NCI-H128 (cell line): ENCODE measurements at regions not wholly inside any gene's neighbourhood (a gene's known extent, or its start where the extent isn't known, plus 50 kb on each side); places are given as distances from the start of the nearest gene placed in this dataset.

Source experiments
- DNase-seq: peaks from one replicate; lab custom pipeline; 2025; ENCODE audit not compliant: unreplicated experiment; lab: John Stamatoyannopoulos, UW

DNA sequence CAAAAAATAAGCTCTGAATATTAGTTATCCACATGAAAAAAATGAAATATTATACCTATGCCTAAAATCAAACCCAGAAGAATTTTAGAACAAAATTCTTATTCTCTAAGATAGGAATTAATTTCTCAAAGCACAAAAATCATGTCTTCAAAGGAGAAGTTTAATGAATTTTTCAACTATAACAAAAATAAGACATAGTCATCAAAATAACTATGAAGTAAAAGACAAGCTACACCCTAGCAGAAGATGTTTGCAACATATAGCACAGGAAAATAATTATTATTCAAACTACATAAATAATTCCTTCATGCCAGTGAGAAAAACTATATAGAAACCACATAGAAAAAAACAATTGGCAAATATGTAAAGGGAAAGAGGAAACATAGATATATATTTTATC, 1203.6 kb upstream of the GJE1 start:
- no peak for DNase-seq

DNA sequence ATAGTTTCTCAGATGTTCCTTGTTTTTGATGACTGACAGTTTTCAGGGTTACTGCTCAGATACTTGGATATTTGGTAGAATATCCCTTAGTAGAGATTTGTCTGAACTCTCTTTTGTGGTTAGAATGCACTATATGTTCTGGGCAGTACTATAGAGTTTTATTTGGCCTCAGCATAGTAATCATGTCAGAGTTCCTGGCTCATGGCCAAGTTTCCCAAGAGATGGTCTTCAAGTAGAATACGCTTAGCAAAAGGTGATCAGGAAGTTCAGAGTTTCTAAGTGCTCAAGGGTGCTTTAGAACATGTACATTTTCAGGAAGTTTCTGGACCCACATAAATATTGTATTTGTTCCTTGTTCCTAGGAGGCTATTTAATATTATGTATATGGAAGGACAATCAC, 1209.7 kb upstream of the GJE1 start:
- no peak for DNase-seq

DNA sequence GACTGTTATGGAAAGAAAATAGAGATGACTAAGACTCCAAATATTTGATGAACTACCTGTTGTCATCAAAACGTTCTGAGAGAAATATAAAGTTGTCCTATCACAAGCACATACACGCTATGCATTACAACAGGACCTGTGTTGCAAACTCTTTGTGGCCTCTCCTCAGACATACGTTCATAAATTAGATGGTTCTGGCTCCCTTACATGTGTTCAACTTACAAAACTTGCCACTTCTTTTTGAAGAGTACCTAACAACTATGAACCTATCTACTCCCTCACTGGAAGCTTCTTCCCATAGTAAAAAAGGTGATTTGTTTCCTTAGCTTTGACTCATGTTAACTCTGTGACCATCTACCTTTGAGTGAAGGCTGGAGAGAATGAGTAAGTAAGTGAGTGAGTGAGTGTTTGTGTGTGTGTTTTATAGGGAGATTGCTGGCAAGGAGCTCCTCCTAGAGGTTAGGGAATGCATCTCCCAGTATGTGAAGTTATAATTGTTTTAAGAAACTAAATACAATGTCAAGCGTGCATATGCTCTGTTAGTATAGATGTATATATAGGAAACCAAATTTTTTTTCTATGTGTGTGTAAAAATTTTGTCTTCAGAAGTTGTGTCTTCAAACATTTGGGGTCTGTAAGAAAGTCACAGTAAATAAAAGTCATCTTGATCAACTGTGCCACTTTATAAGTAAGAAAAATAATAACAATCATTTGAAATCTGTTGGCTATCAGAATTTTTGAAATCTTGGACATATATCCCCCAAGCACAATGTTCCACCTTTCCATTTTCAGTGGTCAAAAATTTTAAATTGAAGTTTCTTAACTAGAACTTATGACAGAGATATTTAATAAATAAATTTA, 1211.1 kb upstream of the GJE1 start:
- no peak for DNase-seq

DNA sequence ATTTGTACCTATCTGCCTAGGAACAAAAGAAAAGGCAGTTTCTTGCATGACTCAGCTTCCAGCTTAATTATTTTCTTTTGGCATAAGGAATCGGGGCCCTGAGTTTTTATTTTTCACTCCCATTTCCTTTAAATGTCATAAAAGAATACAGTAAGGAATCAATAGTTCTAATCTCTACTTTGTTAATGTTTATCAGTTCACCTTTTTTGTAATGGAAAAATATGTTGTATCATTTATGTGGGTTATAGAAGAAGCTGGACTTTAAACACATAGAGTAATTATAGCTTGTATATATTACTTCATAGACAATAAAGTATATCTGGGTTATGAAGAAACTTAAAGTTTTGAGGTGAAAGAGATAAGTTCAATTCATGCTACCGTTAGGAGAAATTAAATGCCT, 1214.8 kb upstream of the GJE1 start:
- no peak for DNase-seq

DNA sequence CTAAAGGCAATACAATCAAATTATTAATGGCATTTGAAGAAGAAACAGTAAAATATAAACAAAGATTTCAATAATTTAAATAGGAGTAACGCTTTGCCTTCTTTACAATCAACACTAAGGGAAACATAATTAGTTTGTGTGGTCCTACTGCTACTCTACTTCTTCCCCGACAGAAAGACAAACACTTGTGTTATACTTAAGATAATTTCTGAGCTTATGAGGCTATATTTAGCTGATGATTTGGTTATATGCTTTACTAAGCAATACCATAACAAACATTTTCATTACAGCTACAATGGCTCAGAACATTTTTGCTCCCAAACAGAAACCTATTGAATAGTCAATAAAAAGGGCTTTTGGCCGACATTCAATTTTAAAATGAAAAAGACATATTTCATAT, 1217.2 kb upstream of the GJE1 start:
- no peak for DNase-seq

DNA sequence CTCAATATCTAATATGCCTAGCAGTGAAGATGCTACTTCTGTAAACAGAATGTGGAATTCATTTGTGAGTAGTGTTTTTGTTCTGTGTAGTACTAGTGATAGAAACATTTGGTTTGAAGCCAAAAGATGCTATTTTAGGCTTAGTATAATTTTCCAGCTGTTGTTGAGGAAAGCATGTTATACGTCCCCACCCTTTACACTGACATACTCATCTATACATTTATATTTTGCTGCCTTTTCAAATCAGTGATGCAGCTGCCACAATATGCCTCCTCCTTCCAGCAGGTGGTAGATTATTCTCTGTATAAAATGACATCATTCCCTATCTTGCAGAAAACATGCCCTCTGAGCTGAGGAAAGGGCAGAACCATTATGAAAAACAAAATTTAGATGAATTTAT, 1217.6 kb upstream of the GJE1 start:
- DNase-seq = no peak

DNA sequence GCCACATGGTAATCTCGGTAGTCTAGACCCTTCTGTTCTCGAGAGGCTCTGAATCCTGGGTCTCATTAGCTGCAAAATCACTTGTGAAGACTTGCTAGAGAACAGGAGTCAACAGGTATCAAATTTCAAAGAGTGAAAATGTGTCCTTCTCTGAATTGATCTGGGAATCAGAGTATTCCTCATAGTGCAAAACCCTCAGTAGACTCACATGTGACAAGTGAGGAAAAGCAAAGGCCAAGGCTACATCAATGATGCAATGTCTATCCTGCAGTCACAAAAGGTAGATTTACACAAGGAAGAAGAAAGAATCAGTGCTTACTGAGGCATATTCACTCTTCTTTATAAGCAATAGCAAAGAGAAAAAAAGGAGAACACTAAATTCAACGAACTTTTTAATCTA, 1220.0 kb upstream of the GJE1 start:
- DNase-seq = no peak

DNA sequence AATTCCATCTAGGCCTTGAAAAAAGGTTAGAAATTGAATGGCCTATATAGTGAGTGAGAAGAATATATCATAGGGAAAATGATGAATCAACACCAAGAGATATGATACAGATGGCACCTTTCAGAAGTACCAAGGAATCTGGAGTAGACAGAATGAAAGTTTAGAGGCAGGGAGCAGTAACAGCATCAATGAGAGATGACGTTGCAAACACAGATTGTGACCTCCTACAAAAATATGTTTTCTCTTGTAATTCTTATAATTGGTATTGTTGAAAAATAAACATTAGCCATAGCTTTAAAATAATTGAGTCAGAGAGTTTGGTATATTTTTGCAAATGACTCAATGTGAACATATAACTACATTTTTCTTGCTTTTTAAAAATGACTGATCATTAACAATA, 1223.1 kb upstream of the GJE1 start:
- no peak for DNase-seq

DNA sequence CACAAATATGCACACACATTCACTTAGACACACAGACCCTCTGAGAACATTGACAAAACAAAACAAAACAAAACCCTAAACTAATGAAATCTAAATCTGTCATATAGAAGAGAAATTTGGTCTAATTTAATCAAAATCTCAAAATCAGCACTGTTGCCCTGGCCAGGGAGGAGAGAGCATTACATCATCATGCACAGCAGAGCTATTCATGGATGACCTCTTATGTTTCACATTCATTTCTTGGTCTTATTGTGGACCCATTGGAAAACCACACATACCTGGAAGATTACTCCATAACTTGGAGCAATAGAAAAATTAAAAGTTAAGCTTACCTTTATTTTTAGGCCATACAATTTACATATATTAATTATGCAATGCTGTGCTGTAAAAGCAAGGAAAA, 1223.6 kb upstream of the GJE1 start:
- no peak for DNase-seq

DNA sequence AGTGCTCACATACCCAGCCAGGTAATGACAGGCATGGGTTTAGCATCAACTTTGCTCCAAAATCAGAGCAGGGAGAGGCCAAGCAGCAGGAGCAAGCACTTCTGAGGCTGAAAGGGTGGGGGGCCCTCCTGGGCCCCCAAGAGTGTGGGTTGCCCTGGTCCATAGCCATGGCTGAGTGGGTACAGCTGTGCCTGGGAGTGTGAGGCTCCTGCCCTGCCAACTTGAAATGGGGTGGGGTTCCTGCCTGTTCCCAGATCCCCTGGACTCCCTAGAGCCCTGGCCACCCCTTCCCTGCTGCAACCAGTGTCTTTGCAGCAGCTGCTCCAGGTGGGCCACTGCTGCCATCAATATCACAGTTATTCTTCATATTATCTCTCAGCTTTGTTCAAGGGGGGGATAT, 1224.2 kb upstream of the GJE1 start:
- DNase-seq = no peak

DNA sequence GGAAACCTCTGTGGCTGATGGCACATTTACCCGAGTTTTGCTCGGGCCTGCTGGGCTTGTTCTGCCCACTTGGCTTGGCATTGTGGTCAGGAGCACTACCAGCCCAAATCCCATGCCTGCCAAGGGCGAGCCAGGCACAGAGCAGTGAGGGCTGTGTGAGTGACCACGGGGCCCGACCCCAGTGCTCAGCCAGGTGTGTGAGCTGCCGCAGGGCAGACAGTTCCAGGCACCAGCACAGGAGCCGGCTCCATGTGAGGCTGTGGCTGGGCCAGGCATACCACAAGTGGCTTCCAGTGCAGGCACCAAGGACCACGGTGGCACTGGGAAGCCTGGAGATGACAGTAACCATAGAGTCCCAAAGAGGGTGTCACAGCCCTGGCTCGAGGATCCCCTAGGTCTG, 1225.5 kb upstream of the GJE1 start:
- DNase-seq = no peak

DNA sequence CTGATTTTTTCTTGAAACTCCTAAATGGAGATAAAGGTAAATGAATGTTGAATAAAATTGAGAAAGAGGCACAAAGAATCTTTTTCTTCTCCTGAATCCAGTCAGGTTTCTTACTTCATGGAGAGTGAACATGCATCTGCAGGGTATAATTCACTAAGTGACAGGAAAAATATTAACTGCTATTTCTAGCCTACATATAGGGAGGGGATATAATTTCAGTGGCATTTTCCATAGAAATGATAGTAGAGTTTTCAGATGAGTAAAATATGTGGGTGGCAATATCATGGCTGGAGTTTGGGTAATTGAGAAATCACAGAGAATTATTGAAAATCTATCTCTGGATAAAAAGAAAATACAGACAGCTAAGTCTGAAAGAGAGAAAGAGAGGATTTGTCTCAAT, 1227.0 kb upstream of the GJE1 start:
- DNase-seq = no peak

DNA sequence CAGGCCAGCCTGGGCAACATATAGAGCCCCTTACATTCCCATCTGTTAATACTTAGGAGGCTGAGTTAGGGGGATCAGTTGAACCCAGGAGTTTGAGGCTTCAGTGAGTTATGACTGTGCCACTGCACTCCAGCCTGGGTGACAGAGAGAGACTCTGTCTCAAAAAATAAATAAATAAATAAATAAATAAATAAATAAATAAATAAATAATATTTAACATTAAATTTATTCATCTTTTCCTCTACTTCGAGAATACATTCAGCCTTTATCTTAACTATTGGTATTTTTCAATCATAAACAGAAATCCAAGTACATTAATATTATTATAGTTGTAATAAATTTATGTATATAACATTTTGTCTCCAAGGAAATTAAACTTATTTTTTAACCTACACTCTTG, 1227.7 kb upstream of the GJE1 start:
- no peak for DNase-seq

DNA sequence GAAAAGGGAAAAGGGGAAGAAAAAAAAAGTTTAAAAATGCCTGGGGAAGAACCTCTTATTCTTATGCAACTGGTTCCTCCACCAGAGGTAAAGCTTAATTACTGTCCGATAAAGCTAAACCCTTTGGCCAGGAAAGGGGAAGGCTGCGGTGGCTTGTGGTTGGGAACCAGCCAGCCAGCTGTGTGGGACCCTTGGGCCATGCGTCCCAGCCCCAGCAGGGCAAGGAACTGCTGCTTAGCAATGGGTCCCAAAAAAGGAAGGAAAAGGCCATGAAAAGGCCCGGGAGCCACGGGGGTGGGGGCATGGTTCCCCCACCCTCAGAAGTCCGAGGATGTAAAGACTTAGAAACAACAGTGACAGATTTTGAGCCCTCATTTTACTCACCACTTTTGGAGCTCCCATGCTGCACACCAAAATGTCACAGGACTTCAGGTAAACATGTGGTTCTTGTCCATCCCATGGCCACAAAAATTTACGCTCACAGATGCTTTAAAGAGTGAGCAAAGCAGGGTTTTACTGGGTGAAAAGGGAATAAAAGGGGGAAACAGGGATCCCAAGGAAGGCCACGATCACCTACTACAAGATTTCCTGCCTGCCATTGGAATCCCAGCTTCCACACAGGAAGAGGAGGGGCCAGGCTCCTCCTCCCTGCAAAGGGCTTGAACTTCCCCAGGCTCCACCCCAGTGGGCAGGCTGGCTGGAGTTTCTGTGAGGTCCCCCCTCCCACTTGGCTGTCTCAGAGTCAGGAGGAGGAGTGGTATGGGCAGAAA, 1234.7 kb upstream of the GJE1 start:
- DNase-seq = no peak

DNA sequence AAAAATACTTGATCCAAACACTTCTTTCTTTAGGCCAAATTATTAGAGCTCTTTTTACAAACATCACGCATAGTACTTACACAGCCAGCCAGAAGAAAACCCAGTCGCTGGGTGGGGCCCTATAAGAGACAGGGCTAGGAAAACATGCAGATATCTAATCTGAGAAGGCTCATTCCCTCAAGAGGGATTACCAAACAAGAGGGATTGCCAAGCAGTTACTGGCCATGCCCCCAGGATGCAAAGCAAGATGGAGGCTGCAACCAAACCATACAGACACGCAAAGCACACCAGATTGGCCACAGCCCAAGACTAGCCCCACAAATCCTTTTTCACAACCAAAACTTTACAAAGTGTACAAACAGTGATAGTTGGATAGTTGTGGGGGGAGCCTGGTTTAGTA, 1235.4 kb upstream of the GJE1 start:
- no peak for DNase-seq

DNA sequence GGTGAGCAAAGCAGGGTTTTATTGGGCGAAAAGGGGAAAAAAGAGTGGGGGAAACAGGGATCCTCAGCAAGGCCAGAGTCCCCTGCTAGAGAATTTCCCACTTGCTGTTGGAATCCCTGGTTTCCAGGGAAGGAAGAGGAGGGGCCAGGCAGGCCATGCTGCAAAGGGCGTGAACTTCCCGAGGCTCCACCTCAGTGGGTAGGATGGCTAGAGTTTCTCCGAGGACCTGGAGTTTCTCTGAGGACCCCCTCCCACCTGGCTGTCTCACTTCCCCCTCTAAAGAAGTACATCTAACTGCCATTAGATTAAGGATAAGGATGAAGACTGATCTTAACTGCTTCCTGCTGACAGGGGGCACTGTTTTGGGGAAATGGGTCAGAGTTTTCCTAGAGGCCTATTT, 1239.3 kb upstream of the GJE1 start:
- no peak for DNase-seq

DNA sequence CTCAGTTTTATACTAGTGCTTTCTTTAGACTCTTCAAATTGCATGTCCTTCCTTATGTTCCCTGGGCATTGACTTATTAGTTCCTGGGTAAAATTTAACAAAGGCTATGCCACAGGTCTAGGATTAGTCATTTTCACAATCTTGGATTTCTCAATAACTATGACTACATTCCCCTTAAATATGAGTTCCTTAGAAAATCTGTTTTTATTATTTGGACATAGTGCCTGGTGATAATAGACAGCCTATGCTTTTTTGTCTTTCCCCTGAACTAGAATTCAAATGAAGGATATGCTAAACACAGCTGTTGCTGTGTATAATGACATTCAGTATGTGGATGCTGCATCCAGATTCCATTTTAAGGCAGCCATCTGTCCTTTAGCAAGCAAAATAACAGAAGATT, 1252.8 kb upstream of the GJE1 start:
- no peak for DNase-seq

DNA sequence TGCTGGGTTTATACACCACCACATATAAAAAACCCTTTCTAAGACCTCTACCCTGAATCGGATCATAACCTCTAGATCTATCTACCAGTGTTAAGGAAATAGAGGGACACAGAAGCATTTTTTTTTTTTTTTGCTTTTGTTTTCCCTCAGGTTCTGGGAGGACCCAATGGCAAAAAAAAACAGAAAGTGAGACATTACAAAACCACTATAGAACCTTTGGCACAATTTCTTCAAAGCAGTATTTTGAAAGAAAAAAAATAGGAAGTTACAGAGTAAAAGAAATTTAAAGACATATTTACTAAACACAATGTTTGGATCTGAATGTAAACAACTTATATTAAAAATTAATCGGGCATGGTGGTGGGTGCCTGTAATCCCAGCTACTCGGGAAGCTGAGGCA, 1258.7 kb upstream of the GJE1 start:
- DNase-seq = no peak

DNA sequence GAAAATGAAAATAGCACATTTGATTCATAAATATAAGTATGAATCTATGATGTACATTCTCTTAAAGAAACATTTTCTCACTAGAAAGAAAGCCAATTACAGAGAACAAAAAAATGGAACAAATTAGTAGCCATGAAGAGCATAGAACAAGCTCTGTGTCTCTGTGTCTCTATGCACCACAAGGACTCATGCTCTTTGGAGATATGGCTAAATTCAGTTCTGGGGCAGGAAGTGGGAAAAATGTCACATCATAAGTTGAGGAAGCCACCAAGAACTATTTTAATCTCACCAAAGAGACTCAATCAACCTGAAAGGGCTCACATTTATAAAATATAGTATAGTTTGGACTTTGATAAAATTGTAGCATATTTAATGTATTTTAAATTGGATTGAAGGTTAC, 1259.8 kb upstream of the GJE1 start:
- DNase-seq = no peak

DNA sequence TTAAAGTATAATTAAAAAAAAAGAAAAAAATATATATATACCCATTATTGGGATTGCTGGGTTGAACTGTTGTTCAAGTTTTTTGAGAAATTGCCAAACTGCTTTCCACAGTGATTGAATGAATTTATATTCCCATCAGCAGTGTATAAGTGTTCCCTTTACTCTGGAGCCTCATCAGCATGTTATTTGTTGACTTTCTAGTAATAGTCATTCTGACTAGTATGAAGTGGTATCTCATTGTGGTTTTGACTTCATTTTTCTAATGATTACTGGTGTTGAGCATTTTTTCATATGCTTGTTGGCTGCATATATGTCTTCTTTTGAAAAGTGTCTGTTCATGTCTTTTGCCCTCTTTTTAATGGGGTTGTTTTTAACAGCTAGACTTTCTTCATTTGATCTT, 1260.8 kb upstream of the GJE1 start:
- DNase-seq = no peak

DNA sequence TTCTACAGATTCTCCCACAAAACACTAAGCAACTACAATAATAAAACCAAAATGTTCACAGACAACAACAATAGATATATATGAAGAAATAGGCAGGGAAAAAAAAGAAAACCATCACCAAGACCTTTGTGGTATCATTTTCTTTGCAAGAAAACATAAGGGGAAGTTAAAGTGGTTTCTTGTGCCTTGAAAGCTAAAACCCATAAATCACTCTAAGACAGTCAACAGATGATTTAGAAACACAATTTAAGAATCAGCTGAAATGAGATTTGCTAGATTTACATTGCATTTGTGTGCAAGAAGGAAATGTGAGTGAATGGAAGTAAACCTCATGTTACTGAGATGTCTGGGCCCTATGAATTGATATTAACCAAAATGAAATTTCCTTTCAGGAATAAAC, 1265.4 kb upstream of the GJE1 start:
- DNase-seq = no peak

DNA sequence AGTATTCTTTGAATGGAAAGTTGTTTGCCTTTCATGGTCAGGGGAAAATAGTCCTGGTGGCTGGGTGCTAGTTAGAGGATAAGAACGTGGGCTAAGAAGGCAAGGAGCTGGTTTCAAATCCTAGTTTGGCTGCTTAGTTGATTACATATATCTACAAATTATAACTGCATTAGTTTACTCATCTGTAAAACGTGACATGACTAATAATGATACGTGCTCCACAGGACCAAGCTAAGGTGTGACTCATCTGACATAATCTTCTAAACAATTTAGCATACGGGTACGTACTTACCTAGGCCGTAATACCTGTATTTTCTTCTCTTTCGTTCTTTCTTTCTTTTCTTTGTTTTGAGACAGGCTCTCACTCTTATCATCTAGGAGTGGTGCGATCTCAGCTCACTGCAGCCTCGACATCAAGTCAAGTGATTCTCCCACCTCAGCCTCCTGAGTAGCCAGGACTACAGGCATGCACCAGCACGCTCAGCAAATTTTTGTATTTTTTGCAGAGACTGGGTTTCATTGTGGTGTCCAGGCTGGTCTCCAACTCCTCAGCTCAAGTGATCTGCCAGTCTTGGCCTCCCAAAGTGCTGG, 1274.2 kb upstream of the GJE1 start:
- no peak for DNase-seq
